Middle frontal gyrus (tissue), 1 donor: ENCODE measurements at regions not wholly inside any gene's neighbourhood (a gene's known extent, or its start where the extent isn't known, plus 50 kb on each side); places are given as distances from the start of the nearest gene placed in this dataset.

ENCODE experiments used
- DNase-seq: peaks from one replicate; pipeline ENCODE4 v3.0.0-alpha.2; 2015; ENCODE audit warnings: low spot score; ENCODE audit errors: extremely low spot score

DNA sequence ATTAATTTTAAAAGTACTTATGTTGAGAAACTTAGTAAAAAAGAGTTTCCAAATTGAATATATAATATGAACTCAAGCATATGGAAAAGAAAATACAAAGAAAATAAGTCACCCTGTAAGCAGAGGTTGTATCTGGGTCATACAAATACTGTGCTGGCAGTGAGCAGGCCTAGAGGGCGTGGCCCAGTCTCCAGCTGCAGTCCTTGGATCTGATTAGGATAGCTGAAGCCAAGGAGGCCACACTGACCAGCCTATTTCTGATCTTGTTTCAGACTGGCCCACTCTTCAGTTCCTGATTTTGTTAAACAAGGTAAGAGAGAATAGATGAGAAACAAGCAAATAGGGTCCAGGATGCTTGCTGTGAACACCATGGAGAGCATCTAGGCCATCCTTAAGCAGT is 228.8 kb downstream of the EPM2A start:
- no peak for DNase-seq

DNA sequence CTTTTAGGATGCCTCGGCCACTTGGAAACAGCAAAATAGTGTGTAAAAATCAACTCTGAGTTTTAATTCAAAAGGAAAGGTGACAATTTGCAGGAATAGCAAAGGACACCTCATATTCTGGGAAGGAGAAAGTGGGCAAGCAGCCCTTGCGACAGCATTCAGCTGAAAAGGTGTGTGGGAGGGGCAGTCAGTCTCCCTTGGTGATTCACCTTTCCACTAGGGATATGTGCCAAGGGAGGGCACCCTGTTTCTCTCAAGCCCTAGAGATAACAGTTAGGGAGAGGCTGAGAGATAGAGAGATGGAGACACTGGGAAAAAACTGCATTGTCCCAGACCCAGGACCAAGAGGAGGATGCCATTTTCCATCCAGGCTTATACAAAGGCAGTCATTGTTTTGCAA is 228.1 kb downstream of the EPM2A start:
- DNase-seq, result no peak

DNA sequence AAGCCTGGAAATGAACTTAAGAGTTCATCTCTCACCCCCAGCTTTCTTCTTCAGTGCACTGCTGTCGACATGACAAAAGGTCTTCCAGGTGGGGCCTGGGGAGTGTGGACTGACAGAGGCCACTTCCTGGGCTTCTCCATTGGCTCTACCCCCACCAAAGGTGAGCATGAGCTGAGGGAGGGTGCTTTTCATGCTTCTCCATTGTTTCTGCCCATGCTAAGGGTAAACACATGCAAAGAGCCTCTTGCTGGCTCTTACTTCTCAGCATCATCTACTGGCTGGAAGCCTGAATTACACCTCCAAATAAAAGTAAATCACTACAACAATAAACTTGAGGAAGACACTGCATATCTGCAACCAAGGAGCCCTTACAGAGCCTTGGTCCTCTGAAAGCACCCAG is 227.2 kb downstream of the EPM2A start:
- no peak for DNase-seq

DNA sequence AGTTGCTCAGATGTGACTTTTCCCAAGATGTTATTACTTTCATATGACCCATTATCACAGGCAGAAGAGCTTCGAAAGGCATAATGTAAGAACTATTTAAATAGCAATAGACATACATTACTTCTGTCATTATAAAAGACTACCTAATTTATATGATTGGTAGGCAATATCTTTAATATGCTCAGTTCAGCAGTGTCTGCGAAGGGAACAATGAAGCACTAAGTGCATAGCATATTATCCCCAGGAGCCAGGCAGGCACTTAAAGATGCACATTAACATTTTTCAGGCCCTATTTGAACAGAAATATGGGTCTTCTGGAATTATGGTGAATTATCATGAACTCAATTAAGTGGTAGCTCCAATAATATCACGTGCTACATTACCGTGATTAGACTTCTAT is 217.8 kb downstream of the EPM2A start:
- DNase-seq, result no peak

DNA sequence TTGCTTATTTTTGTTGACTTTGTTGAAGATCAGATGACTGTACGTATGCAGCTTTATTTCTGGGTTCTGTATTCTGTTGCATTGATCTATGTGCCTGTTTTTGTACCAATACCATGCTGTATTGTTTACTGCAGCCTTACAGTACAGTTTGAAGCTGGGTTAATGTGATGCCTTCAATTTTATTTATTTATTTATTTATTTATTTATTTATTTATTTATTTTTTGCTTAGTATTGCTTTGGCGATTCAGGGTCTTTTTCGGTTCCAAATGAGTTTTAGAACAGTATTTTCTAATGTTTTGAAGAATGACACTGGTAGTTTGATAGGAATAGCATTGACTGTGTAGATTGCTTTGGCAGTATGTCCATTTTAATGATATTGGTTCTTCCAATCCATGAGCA is 210.3 kb downstream of the EPM2A start:
- no peak for DNase-seq

DNA sequence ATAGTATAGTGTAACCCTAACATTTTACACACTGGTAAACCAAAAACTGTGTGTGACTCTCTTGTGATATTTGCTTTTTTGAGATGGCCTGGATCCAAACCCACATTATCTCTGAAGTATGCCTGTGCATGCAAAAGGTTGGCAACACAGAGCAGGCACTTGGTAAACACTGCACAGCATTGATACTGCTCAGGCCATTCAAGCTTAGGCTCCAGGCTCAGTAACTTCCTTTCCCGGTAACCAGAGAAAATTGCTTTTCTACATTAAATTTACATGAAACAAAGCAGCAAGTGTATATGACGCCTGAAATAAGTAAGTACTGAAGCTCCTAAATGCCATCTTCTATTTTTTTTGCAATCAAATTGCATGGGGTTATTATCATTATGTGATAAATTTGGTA is 205.7 kb downstream of the EPM2A start:
- no peak for DNase-seq

DNA sequence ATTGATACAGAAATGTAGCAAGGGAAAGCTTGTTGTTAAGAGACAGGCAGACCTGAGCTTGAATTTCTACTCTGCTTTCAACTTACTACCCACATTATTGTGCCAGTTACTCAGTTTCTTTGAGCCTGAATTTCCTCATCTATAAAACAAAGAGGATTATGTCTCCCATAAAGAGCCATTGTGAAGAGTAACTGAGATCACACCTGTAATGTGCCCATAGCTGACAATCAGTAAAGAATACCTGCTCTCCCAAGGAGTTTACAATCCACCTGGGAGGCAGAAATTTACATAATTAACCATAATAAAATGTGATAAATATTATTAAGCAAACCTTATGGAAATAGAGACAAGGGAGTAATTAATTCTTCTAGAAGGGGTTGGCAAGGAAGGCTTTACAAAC is 204.9 kb downstream of the EPM2A start:
- no peak for DNase-seq

DNA sequence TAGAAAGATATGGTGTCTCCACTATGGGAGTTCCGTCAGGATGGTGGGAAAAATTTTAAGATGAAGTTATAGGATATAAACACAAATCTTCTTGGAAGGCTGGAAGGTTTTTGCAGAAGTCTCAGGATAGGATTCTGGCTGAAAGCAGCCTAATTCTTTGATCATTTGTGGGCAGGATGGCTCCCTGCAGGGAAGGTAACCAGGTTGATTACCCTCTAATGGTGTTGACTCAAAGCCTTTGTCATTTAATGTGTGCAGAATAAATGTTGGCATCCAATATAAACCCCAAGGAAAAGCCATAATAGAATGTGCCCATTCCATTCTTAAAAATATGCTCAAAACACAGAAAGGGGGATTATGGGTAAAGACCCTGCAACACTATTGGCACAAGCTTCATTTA is 204.3 kb downstream of the EPM2A start:
- DNase-seq, result no peak

DNA sequence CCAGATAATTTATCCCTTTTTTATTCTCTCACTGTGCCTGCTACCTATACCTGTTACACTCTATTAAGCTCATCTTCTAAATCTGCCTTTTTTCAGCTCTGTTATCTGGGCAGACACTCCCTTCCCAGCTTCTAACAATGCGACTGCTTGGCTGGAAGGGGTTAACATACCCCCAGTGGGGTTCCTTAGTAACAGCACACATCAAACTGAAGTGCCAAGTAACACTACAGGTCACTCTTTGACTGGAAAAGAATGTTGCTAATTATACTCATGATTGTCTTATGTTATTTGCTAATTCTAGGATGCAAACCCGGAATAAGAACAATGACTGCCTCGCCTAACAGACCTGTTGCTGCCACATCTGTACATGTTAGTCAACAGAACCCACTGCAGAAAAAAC is 203.5 kb downstream of the EPM2A start:
- DNase-seq, result no peak

DNA sequence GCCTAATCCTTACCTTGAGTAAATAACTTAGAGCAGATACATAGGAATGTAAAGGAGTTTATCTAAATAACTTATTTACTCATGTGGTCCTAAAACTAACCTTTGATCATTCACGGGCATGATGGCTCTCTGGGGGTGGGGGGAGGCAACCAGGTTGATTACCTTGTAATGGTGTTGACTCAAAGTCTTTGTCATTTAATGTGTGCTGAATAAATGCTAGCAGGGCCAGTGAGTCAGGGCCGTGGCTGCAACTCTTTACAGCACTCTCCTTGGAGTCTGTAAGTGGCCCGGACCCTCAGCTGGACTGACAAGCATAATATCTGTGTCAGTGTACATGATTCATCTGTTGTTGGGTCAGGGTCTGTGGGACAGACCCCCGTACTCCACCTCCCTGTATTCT is 203.0 kb downstream of the EPM2A start:
- DNase-seq, result no peak

DNA sequence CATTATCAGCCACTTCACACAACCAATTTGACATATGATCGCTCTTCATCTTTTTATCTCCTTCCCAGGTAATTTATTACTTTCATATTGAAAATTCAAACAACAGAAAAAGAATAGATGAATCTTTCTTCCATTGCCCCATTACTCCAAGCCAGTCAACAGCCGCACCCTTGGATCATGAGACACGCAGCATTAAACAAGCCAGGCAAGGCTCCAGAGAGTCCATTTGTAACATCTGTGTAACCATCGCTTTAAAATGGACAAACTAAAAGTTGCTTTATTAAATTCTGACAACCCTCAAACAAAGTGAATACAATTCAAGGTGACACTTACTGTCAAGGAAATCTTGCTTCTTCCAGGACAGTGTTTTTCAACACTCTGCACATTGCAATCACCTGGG is 200.3 kb downstream of the EPM2A start:
- DNase-seq, result no peak

DNA sequence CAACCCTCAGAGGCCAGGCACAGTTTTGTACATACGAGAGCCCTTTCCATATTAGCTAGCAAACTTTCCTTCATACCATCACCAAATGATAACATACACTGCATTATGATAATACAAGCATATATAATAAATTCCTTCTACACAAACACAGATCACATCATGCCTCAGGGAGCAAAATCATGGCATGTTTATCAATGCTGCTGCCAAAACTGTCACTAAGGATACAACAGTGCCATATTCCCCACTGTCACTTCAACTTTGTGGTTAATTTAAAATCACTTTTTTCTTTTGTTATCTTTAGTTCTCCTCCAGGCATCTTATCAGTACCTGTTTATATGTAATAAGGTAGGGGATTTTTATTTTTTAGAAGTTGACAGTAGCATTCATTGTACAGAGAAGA is 196.3 kb downstream of the EPM2A start:
- DNase-seq, result no peak

DNA sequence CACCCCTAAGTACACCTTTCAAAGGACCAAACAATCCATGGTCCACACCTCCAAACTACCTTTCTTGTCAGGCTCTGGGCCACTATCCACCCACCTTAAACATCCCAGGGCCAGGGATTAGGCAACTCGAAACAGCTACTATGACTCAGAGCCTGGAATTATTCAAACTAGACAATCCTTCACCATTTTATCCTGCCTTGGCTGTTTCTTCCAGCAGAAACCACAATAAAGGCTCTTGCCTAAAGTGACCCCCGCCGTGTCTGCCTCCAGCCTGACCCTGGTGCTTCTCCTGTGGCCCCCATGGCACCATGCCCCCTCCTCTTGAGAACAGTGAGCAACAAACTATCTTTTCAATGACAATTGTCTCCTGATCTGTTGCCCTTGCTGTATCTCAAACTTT is 195.5 kb downstream of the EPM2A start:
- no peak for DNase-seq

DNA sequence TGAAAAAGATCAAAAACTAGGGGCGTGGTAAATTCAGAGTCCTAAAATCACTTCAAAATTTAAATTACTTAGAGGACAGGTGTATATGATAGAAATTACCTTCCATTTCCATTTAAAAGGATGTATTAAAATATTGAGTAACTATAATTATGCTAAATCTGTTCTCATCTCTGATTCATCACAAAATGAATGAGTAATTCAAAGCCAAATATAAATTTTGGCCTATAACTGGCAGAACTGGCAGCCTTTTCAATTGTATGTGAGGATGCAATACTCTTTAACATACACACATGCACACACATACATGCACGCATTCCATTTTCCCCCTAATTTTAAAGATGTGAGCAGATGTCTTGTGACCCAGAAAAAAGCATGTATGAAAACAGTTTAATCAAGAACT is 194.6 kb downstream of the EPM2A start:
- no peak for DNase-seq

DNA sequence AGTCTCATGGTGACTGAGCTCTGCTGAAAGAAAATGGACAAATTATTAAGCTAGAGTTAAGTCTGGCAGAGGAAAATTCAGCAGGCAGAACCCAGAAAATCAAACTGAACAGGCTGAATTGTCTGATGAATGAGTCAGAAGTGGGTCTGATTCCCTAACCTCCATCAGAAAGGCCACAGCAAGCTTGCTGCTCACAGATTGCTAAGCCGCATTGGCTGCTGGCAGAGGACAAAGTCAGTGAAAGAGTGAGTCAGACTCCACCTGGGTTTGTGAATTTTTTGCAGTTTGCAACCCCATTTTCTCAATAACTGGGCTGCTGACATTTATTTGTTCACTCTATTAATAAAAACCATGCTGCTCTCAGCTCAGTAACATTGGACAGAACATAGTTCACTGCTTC is 191.3 kb downstream of the EPM2A start:
- no peak for DNase-seq

DNA sequence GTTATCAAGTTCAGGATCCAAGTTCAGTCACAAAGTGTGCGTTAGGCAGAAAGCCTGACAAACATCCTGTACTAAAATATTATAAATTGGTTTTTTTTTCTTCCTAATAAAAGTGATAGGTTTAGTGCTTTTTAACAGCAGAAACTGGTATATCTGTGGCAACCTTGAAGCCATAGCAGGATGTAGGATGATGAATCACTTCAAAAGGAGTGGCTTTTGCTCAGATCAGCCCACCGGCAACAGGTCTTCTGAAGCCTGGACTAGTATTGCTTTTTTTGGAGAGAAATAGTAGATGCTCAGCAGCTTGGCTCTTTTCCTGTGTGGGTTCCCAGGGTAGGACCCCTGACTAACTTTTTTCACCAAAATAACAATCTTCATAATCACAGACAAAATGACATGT is 190.8 kb downstream of the EPM2A start:
- no peak for DNase-seq

DNA sequence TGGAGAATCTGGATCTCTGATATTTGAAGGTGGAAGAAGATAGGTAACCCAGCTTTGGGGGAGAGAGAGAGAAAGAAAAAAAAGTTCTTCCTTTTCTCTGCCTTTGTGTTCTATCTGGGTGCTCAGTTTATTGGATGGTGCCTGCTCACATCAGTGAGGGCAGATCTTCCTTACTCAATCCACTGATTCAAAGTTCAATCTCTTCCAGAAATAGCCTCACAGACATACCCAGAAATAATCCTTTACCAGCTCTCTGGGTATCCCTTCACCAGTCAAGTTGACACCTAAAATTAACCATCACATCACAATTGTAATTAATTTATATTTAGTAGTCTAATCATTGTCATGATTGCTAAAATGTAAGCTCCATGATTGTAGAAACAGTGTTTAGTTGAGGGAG is 189.1 kb downstream of the EPM2A start:
- no peak for DNase-seq

DNA sequence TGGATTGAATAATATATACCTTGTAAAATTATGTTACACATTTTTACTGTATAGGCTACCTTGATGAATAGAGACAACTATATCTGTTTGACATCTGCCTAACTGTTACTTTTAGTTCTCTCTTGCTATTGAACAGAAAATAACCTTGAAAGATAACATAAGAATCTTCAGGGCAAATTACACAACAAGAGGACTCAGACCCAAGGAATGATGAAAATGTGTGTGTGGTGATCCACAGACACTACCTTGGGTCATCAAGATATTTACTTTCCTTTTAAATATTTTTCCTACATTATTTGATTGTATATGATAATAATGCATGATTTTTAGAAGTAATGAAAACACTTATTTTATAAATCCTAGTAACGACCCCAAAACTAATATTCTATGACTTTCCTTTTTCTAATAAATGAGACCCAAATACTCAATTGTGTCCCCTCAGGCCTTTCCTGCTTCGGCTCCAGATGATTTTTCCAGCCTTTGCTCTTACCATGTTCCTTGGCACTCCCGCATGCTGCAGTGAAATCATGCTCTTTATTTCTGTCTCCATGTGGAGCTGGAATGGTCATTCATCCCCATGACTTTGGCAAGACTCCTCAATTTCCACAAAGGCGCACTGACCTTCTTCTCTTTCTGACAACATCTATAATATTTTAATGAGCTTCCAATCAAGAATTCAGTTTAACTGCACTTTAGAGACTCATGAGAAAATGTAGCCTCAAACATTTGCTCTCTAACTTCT is 187.6 kb downstream of the EPM2A start:
- no peak for DNase-seq

DNA sequence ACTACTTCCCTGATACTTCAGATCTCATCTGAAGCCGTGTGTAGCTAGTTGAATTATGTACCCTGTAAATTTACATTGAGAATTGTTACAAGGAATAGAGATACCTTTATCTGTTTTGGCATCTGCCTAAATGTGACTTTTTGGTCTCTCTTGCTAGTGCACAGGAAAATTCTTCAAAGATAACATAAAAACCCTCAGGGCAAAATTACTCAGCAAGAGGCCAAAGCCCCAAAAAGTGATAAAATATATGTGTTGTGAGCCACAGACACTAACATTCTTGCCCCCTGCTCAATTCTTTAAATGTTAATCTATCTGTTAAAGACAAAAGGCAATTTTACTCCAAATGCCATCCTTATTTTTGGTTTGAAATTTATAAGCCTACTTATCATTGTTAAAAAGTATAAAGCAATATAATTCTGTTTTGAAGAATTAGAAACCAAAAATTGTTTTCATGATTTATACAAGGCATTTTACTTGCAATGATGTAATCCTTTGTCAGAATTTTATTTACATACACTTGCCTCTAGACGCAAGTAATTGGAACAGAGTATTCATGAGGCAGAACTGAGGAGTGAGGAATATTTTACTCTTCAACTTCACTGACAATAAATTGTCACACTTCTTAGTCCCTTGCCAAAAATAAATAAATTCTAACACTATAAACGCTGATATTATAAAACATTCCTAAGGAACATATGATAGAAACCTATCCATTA is 186.2 kb downstream of the EPM2A start:
- no peak for DNase-seq

DNA sequence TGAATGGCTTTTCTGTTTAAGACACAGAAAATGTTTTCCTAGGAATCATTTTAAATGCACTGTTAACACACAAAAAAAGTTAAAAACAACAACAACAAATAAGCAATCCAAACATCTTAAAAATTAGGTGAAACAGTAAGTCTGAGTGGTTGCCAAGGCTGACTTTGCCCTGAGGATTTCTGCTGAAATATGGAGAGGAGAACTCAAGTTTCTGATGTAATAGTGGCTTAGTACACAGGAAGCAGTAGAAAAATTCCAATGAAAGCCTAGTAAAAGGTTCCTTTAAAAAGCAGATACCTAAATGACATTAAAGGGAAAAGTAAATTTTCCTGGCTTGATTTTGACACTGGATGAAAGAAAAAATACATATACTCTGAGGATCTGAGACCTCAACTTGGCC is 184.2 kb downstream of the EPM2A start:
- no peak for DNase-seq

DNA sequence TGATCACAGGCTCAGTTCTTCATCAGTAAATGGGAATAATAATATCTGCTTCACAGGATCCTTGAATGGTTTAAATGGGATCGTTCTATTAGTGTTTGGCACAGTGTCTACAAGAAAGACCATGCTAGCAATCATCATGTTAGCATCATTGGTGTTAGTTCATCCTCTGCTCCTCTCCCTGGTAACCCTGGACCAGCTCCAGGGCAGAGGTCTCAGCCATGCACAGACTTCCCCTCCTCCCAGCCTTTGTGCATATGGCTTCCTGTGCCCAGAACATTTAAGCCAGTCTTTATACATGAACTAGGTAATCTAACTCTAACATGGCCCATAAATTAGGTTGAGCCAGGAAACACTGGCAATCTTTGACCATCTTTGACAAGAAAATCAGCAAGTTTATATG is 180.2 kb downstream of the EPM2A start:
- DNase-seq, result no peak

DNA sequence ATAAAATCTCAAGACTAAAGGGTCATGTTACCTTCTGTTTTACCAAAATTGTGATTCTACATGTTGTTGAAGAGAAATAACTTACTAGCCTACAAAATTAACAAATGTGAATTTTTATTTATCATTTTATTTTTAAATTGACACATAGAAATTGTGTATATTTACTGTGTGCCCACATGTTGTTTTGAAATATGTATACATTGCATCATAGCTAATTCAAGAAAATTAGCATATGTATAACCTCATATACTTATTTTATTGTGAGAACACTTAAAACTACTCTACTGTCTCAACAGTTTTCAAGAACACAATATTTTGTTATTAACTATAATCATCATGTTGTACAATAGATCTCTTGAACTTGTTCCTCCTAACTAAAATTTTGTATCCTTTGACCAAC is 177.8 kb downstream of the EPM2A start:
- DNase-seq, result no peak

DNA sequence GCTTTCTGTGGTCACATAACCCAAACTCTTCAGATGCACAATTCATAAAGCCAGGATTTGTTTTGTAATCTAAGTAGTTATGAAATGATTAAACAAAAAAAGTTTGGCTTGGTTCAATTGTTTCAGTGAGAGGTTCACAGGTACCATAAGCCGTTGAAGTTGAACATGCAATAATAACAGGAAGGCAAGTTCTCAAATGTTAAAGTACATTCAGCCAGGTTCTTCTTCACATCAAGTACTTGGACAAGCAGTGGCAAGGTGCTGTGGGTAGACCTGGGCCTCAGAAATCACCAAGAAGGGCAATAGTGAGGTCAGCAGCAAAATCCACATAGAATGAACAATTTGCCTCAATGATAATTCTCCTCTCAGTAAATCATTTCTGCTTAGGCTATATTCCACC is 175.5 kb downstream of the EPM2A start:
- DNase-seq, result no peak
